HEK293T (cell line): ENCODE measurements at regions not wholly inside any gene's neighbourhood (a gene's known extent, or its start where the extent isn't known, plus 50 kb on each side); places are given as distances from the start of the nearest gene placed in this dataset.

Source experiments
- LEF1 ChIP-seq: fragments of 450-650 bp; IDR thresholded peaks from 2 replicates; pipeline ENCODE4 v1.6.1; 2017; ENCODE audit warnings: mild to moderate bottlenecking, borderline replicate concordance
- SUZ12 ChIP-seq: fragments of 450-650 bp; IDR thresholded peaks from 2 replicates; pipeline ENCODE4 v1.6.1; 2016; ENCODE audit warnings: mild to moderate bottlenecking

DNA sequence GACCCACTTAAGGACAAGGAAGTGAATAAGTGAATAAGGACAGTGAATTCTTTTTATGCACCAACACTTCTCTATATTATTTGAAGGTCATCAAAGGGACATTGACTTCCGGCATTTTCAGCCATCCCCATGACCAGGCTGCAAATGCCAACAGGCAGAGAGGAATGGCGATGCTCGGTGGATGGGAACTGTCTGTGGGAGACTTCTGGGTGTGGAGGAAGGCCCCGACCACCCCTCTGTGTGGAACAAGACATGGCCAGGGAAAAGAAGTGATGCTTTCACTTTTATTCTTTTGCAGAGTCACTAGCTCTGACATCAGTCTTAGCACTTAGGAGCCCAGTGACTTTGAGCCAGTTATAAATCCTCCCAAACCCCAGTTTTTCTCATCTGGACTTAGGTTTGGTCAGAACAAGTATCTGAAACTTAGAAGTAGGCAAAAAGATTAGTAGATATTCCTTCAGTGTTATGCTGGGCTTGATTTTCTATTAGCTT, 84.5 kb downstream of the KBTBD8 start:
- TF ChIP-seq LEF1 (no peak), SUZ12 (no peak)
